ENCODE measurements at regions not wholly inside any gene's neighbourhood (a gene's known extent, or its start where the extent isn't known, plus 50 kb on each side); places are given as distances from the start of the nearest gene placed in this dataset.

DNA sequence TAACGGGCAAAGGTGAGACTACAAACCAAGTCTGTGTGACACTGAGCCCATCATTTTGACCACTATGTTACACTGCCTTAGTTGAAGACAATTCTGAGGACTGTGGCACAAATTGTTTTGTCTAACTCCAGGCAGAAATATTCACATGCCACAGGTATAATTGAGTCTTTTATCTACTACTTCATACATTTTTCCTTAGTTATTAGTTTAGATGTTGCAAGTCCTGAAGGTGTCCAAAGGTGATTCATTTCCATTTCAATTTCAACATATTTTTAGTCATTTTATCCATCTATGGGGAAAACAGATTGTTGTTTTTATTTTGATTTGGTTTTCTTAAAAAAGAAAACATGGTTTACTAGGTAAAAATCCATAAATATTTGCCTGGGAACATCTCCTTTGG is 341.7 kb upstream of the SMIM31 start:
- TF ChIP-seq, protein P1, sequence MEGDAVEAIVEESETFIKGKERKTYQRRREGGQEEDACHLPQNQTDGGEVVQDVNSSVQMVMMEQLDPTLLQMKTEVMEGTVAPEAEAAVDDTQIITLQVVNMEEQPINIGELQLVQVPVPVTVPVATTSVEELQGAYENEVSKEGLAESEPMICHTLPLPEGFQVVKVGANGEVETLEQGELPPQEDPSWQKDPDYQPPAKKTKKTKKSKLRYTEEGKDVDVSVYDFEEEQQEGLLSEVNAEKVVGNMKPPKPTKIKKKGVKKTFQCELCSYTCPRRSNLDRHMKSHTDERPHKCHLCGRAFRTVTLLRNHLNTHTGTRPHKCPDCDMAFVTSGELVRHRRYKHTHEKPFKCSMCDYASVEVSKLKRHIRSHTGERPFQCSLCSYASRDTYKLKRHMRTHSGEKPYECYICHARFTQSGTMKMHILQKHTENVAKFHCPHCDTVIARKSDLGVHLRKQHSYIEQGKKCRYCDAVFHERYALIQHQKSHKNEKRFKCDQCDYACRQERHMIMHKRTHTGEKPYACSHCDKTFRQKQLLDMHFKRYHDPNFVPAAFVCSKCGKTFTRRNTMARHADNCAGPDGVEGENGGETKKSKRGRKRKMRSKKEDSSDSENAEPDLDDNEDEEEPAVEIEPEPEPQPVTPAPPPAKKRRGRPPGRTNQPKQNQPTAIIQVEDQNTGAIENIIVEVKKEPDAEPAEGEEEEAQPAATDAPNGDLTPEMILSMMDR (IDR thresholded peaks at IDR 0.05), result no peak
- TF ChIP-seq POLR2A (IDR thresholded peaks at IDR 0.05), result no peak

All from body of pancreas (tissue), 4 donors.